NCI-H146 (cell line): ENCODE measurements at regions not wholly inside any gene's neighbourhood (a gene's known extent, or its start where the extent isn't known, plus 50 kb on each side); places are given as distances from the start of the nearest gene placed in this dataset.

Experiments
- DNase-seq: peaks from one replicate; lab custom pipeline; 2025; lab: John Stamatoyannopoulos, UW

GRCh38 chr11:110984147-110984546 is 261.4 kb upstream of the POU2AF2 start:
- no peak for DNase-seq

- DNase-seq, result no peak
These were observed 263.3 kb upstream of the POU2AF2 start for GRCh38 chr11:110982214-110982613.

- DNase-seq, result no peak
These were observed 265.8 kb upstream of the POU2AF2 start for GRCh38 chr11:110979696-110980095.

- no peak for DNase-seq
These were observed 265.4 kb upstream of the ARHGAP20 start for GRCh38 chr11:110977661-110978060.

GRCh38 chr11:110974731-110975130 is 262.5 kb upstream of the ARHGAP20 start:
- no peak for DNase-seq

- DNase-seq, result no peak
These were observed 261.3 kb upstream of the ARHGAP20 start for GRCh38 chr11:110973401-110973980.

- DNase-seq, result no peak
These were observed 260.4 kb upstream of the ARHGAP20 start for GRCh38 chr11:110972640-110973039.

GRCh38 chr11:110972106-110972505 is 259.9 kb upstream of the ARHGAP20 start:
- no peak for DNase-seq

GRCh38 chr11:110971140-110971539 is 258.9 kb upstream of the ARHGAP20 start:
- no peak for DNase-seq

GRCh38 chr11:110968348-110969062 is 256.3 kb upstream of the ARHGAP20 start:
- DNase-seq, result no peak

GRCh38 chr11:110966131-110966530 is 253.9 kb upstream of the ARHGAP20 start:
- DNase-seq, result no peak

- no peak for DNase-seq
These were observed 250.7 kb upstream of the ARHGAP20 start for GRCh38 chr11:110962921-110963320.

GRCh38 chr11:110960167-110960566 is 247.9 kb upstream of the ARHGAP20 start:
- DNase-seq, result no peak

GRCh38 chr11:110958216-110958615 is 246.0 kb upstream of the ARHGAP20 start:
- no peak for DNase-seq

- no peak for DNase-seq
These were observed 243.5 kb upstream of the ARHGAP20 start for GRCh38 chr11:110955776-110956175.

- DNase-seq, result no peak
These were observed 239.8 kb upstream of the ARHGAP20 start for GRCh38 chr11:110951950-110952503.

GRCh38 chr11:110951037-110951949 is 239.1 kb upstream of the ARHGAP20 start:
- no peak for DNase-seq

- DNase-seq, result no peak
These were observed 235.9 kb upstream of the ARHGAP20 start for GRCh38 chr11:110948112-110948511.

- no peak for DNase-seq
These were observed 234.9 kb upstream of the ARHGAP20 start for GRCh38 chr11:110947096-110947495.

- DNase-seq, result no peak
These were observed 227.2 kb upstream of the ARHGAP20 start for GRCh38 chr11:110939471-110939870.

GRCh38 chr11:110935018-110935640 is 222.9 kb upstream of the ARHGAP20 start:
- no peak for DNase-seq

GRCh38 chr11:110929129-110929528 is 216.9 kb upstream of the ARHGAP20 start:
- DNase-seq, result no peak
